ENCODE measurements at regions not wholly inside any gene's neighbourhood (a gene's known extent, or its start where the extent isn't known, plus 50 kb on each side); places are given as distances from the start of the nearest gene placed in this dataset.

DNA sequence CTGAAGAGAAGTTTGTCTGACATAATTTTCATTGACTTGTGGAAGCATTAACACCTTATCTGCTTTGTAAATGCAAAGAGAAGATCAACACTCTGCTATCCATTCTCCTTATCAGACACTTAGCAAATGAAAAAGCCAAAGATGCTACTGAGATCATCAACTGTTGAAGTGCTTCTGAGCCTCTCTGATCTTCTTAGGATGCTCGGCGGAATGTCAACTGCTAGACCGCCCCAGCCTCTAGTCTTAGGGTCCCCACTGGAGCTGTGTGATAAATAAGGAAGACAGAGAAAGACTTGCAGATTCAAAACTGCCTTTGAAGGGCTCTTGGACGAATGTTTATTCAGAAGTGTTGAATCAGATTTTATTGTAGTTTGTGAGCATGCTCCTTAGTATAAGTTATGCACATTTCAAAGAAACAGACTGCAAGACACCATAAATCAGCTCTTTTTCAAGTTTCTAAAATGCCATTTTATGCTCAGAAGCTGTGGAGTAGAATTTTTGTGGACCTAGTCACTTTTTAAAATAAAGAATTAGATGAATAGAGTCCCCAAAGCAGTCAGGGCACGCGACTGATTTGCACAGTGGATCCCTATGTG is 197.9 kb downstream of the DIRAS2 start:
- Histone ChIP-seq H3K36me3 (ENCODE audit: control insufficient read depth, insufficient read depth, low read length) (no peaks in the 10 kb centered on the region), H3K4me1 (ENCODE audit: control insufficient read depth, insufficient read depth, low read length) (peaks cover 12% of the 10 kb centered on the region), H3K9ac (ENCODE audit: extremely low read depth, low read length, poor library complexity, severe bottlenecking) (no peak overlapping the region), H3K9me3 (ENCODE audit: control insufficient read depth, low read length) (peaks cover 3% of the 10 kb centered on the region), H3K27ac (ENCODE audit: low read depth, low read length) (no peak overlapping the region), H3K27me3 (ENCODE audit: control insufficient read depth, insufficient read depth, low read length, poor library complexity, severe bottlenecking) (no peaks in the 10 kb centered on the region), H3K4me3 (ENCODE audit: low read length) (no peak overlapping the region)
- H3K4me1 Mint-ChIP-seq, result peaks cover 41% of the 10 kb centered on the region
- H3K9me3 Mint-ChIP-seq, result peaks cover 3% of the 10 kb centered on the region
- DNase-seq, result no peak
- H3K27me3 Mint-ChIP-seq (ENCODE audit: insufficient read depth), result peaks cover 10% of the 10 kb centered on the region
- no peaks in the 10 kb centered on the region for H3K36me3 Mint-ChIP-seq (ENCODE audit: low read depth)
- no peak overlapping the region for H3K4me3 Mint-ChIP-seq
- 75 to 87% methylated on average over 4 to 6 of the region's 6 CpGs for WGBS, 2 experiments (ENCODE audit: insufficient coverage in 1 of 2, insufficient read length in 1 of 2)
- H3K27ac Mint-ChIP-seq, result no peak overlapping the region
- TF ChIP-seq, protein P1, sequence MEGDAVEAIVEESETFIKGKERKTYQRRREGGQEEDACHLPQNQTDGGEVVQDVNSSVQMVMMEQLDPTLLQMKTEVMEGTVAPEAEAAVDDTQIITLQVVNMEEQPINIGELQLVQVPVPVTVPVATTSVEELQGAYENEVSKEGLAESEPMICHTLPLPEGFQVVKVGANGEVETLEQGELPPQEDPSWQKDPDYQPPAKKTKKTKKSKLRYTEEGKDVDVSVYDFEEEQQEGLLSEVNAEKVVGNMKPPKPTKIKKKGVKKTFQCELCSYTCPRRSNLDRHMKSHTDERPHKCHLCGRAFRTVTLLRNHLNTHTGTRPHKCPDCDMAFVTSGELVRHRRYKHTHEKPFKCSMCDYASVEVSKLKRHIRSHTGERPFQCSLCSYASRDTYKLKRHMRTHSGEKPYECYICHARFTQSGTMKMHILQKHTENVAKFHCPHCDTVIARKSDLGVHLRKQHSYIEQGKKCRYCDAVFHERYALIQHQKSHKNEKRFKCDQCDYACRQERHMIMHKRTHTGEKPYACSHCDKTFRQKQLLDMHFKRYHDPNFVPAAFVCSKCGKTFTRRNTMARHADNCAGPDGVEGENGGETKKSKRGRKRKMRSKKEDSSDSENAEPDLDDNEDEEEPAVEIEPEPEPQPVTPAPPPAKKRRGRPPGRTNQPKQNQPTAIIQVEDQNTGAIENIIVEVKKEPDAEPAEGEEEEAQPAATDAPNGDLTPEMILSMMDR (conservative IDR thresholded peaks at IDR 0.05), result no peak

DNA sequence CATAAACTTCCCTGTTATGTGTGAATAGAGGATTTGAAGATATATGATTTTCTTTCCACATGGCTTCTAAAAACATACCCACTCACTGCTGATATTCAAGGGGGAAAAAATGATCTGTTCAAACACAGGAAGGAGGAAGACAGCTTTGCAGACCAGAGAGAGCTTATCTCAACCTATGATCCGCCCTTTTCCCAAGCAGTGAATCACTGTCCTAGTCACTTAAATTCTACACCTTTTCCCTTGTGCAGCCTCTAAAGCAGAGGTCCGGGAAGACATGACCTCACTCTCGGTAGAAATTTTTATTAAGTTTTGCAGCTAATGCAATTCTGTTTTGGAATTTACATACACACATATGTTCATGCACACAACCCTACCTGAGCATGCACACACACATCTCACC is 197.2 kb downstream of the DIRAS2 start:
- Mint-ChIP-seq H3K4me3 (no peak overlapping the region), H3K9me3 (no peaks in the 10 kb centered on the region), H3K4me1 (peaks cover 41% of the 10 kb centered on the region), H3K27ac (no peak overlapping the region), H3K36me3 (ENCODE audit: low read depth) (no peaks in the 10 kb centered on the region), H3K27me3 (ENCODE audit: insufficient read depth) (peaks cover 8% of the 10 kb centered on the region)
- DNase-seq, result no peak
- Histone ChIP-seq H3K27me3 (ENCODE audit: control insufficient read depth, insufficient read depth, low read length, poor library complexity, severe bottlenecking) (no peaks in the 10 kb centered on the region), H3K36me3 (ENCODE audit: control insufficient read depth, insufficient read depth, low read length) (no peaks in the 10 kb centered on the region), H3K27ac (ENCODE audit: low read depth, low read length) (no peak overlapping the region), H3K9ac (ENCODE audit: extremely low read depth, low read length, poor library complexity, severe bottlenecking) (no peak overlapping the region), H3K4me3 (ENCODE audit: low read length) (no peak overlapping the region), H3K4me1 (ENCODE audit: control insufficient read depth, insufficient read depth, low read length) (peaks cover 12% of the 10 kb centered on the region), H3K9me3 (ENCODE audit: control insufficient read depth, low read length) (no peaks in the 10 kb centered on the region)
- WGBS, 2 experiments (ENCODE audit: insufficient coverage in 1 of 2, insufficient read length in 1 of 2), result 77 to 93% methylated on average over 2 to 3 of the region's 3 CpGs
- TF ChIP-seq, protein P1 (conservative IDR thresholded peaks at IDR 0.05), result no peak

DNA sequence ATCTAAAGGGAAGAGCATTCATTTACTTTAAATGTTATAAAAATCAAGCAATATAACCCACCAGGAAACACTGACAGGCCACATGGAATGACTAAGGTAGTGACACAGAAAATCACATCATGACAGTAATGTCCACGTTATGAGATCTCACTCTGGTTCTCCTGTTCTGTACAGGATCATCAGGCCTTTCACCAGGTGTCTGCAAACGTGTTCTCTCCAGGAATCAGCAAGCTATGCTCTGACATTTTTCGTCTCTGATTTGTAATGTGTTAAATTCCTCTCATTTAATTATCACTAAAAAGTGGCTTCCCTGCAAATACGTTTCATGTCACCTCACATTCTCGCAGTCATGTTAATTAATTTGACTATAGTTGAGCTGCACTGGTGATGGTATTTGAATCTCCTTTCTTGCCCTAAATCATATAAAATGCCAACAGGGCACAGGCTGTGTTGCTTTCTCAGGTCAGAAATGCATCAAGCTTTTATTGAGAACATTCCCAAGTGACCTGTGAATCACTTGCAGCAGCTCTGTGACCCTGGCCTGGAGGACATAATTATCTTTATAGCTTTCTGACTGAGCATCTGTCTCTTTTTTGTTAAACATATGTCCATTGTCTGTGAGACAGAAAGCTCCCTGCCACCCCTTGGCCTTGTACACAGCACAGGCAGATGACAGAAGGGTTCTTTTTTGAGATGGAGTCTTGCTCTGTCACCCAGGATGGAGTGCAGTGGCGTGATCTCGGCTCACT is 196.2 kb downstream of the DIRAS2 start:
- no peaks in the 10 kb centered on the region for H3K36me3 ChIP-seq (ENCODE audit: control insufficient read depth, insufficient read depth, low read length)
- H3K4me3 ChIP-seq (ENCODE audit: low read length), result no peak overlapping the region
- no peak overlapping the region for H3K4me3 Mint-ChIP-seq
- H3K27me3 Mint-ChIP-seq (ENCODE audit: insufficient read depth), result peaks cover 8% of the 10 kb centered on the region
- peaks cover 42% of the 10 kb centered on the region for H3K4me1 Mint-ChIP-seq
- H3K27ac Mint-ChIP-seq, result no peak overlapping the region
- H3K36me3 Mint-ChIP-seq (ENCODE audit: low read depth), result no peaks in the 10 kb centered on the region
- H3K27ac ChIP-seq (ENCODE audit: low read depth, low read length), result no peak overlapping the region
- no peaks in the 10 kb centered on the region for H3K9me3 Mint-ChIP-seq
- no peak overlapping the region for H3K9ac ChIP-seq (ENCODE audit: extremely low read depth, low read length, poor library complexity, severe bottlenecking)
- DNase-seq, result no peak
- TF ChIP-seq, protein P1 (conservative IDR thresholded peaks at IDR 0.05), result no peak
- peaks cover 12% of the 10 kb centered on the region for H3K4me1 ChIP-seq (ENCODE audit: control insufficient read depth, insufficient read depth, low read length)
- no peaks in the 10 kb centered on the region for H3K9me3 ChIP-seq (ENCODE audit: control insufficient read depth, low read length)
- H3K27me3 ChIP-seq (ENCODE audit: control insufficient read depth, insufficient read depth, low read length, poor library complexity, severe bottlenecking), result no peaks in the 10 kb centered on the region
- 94 to 96% methylated on average over 5 to 7 of the region's 7 CpGs for WGBS, 2 experiments (ENCODE audit: insufficient coverage in 1 of 2, insufficient read length in 1 of 2)

All from endodermal cell (in vitro differentiated cells).